Smooth muscle cell (in vitro differentiated cells): ENCODE measurements at regions not wholly inside any gene's neighbourhood (a gene's known extent, or its start where the extent isn't known, plus 50 kb on each side); places are given as distances from the start of the nearest gene placed in this dataset.

ENCODE experiments used
- DNase-seq: peaks from one replicate; lab custom pipeline; 2025; ENCODE audit not compliant: unreplicated experiment; lab: John Stamatoyannopoulos, UW
- H2AFZ ChIP-seq: fragments of 200-600 bp; sonication (generic); 2 replicates; pipeline ENCODE4 v1.6.0; 2016; ENCODE audit warnings: antibody characterized with exemption, low read depth, mild to moderate bottlenecking
- H3F3A ChIP-seq: fragments of 200-600 bp; sonication (generic); 2 replicates; pipeline ENCODE4 v1.6.0; 2017; ENCODE audit warnings: antibody characterized with exemption, low read depth
- H3K27ac ChIP-seq: fragments of 200-600 bp; sonication (generic); 2 replicates; pipeline ENCODE4 v1.5.1; 2016; ENCODE audit warnings: low read depth, mild to moderate bottlenecking
- H3K27me3 ChIP-seq: fragments of 200-600 bp; sonication (generic); 2 replicates; pipeline ENCODE4 v1.6.1; 2016; ENCODE audit warnings: low read depth, mild to moderate bottlenecking
- H3K36me3 ChIP-seq: fragments of 200-600 bp; sonication (generic); 2 replicates; pipeline ENCODE4 v1.5.1; 2016; ENCODE audit warnings: low read depth
- H3K4me1 ChIP-seq: fragments of 200-600 bp; sonication (generic); 2 replicates; pipeline ENCODE4 v1.5.1; 2016; ENCODE audit warnings: low read depth
- H3K4me2 ChIP-seq: fragments of 200-600 bp; sonication (generic); 2 replicates; pipeline ENCODE4 v1.6.0; 2016; ENCODE audit warnings: mild to moderate bottlenecking
- H3K4me3 ChIP-seq: fragments of 200-600 bp; sonication (generic); 2 replicates; pipeline ENCODE4 v1.5.1; 2016; ENCODE audit warnings: mild to moderate bottlenecking
- H3K79me2 ChIP-seq: fragments of 200-600 bp; sonication (generic); 2 replicates; pipeline ENCODE4 v1.6.0; 2016; ENCODE audit warnings: low read depth, mild to moderate bottlenecking
- H3K9ac ChIP-seq: fragments of 200-600 bp; sonication (generic); 2 replicates; pipeline ENCODE4 v1.6.0; 2016; ENCODE audit warnings: low read depth
- H3K9me3 ChIP-seq: fragments of 200-600 bp; sonication (generic); replicated peaks from 2 replicates; pipeline ENCODE4 v1.5.1; 2016; ENCODE audit warnings: low read depth
- H4K20me1 ChIP-seq: fragments of 200-600 bp; sonication (generic); 2 replicates; pipeline ENCODE4 v1.6.0; 2016; ENCODE audit warnings: low read depth
- CTCF ChIP-seq: fragments of 200-600 bp; sonication (generic); IDR thresholded peaks from 2 replicates; pipeline ENCODE4 v1.5.1; 2017; ENCODE audit warnings: borderline replicate concordance, mild to moderate bottlenecking, antibody characterized with exemption; ENCODE audit not compliant: insufficient read depth, poor library complexity, severe bottlenecking
- WGBS: methylation state at CpG from one replicate; pipeline ENCODE4 v1.1.7; 2016; ENCODE audit warnings: low lambda C conversion rate; 5-methylcytosine and 5-hydroxymethylcytosine counted together

GRCh38 chr20:40073535-40074111 lies 615.4 kb downstream of the MAFB start:
- Histone ChIP-seq H3K27me3 (no peaks in the 10 kb centered on the region), H3K4me2 (peak overlapping the region; percentile 55), H3K9ac (no peak overlapping the region), H3K79me2 (no peaks in the 10 kb centered on the region), H3K36me3 (no peaks in the 10 kb centered on the region), H3K4me1 (no peaks in the 10 kb centered on the region), H3K9me3 (peaks cover 3% of the 10 kb centered on the region), H3K27ac (no peak overlapping the region), H3K4me3 (no peak overlapping the region), H2AFZ (no peak overlapping the region), H3F3A (no peaks in the 10 kb centered on the region), H4K20me1 (no peaks in the 10 kb centered on the region)
- no peak for TF ChIP-seq CTCF
- DNase-seq, result no peak
- WGBS, result 7% methylated on average over 4 of the region's 4 CpGs

- H3K9me3 ChIP-seq, result peaks cover 6% of the 10 kb centered on the region
- no peaks in the 10 kb centered on the region for H3K27me3 ChIP-seq
- H3K79me2 ChIP-seq, result no peaks in the 10 kb centered on the region
- H3K36me3 ChIP-seq, result no peaks in the 10 kb centered on the region
- H3K4me2 ChIP-seq, result peak overlapping the region; percentile 55
- H3K4me3 ChIP-seq, result no peak overlapping the region
- no peak for DNase-seq
- H4K20me1 ChIP-seq, result no peaks in the 10 kb centered on the region
- TF ChIP-seq CTCF, result no peak
- no peak overlapping the region for H2AFZ ChIP-seq
- no peaks in the 10 kb centered on the region for H3K4me1 ChIP-seq
- no peak overlapping the region for H3K27ac ChIP-seq
- WGBS, result 97% methylated on average over 2 of the region's 2 CpGs
- no peak overlapping the region for H3K9ac ChIP-seq
- H3F3A ChIP-seq, result no peaks in the 10 kb centered on the region
Measured at GRCh38 chr20:40072907-40073306, 616.1 kb downstream of the MAFB start.

- no peaks in the 10 kb centered on the region for H3K79me2 ChIP-seq
- H3K4me1 ChIP-seq, result no peaks in the 10 kb centered on the region
- no peak overlapping the region for H3K27ac ChIP-seq
- H3K9me3 ChIP-seq, result no peaks in the 10 kb centered on the region
- WGBS, result 82% methylated on average over 1 of the region's 1 CpG
- no peaks in the 10 kb centered on the region for H4K20me1 ChIP-seq
- no peaks in the 10 kb centered on the region for H3K27me3 ChIP-seq
- H3K9ac ChIP-seq, result no peak overlapping the region
- H3K4me3 ChIP-seq, result no peak overlapping the region
- no peak for DNase-seq
- no peak overlapping the region for H3K4me2 ChIP-seq
- no peaks in the 10 kb centered on the region for H3K36me3 ChIP-seq
- no peaks in the 10 kb centered on the region for H3F3A ChIP-seq
- no peak overlapping the region for H2AFZ ChIP-seq
- no peak for TF ChIP-seq CTCF
Measured at GRCh38 chr20:40056171-40056570, 632.9 kb downstream of the MAFB start.

- no peak for TF ChIP-seq CTCF
- Histone ChIP-seq H3K27ac (no peak overlapping the region), H3K9me3 (no peaks in the 10 kb centered on the region)
Measured at GRCh38 chr20:40055711-40056110, 633.3 kb downstream of the MAFB start.

More at GRCh38 chr20:40055711-40056110, 633.3 kb downstream of the MAFB start:
- Histone ChIP-seq H3K36me3 (no peaks in the 10 kb centered on the region), H4K20me1 (no peaks in the 10 kb centered on the region), H3K79me2 (no peaks in the 10 kb centered on the region), H2AFZ (no peak overlapping the region), H3K4me2 (no peak overlapping the region), H3K4me1 (no peaks in the 10 kb centered on the region), H3K4me3 (no peak overlapping the region), H3F3A (no peaks in the 10 kb centered on the region), H3K9ac (no peak overlapping the region), H3K27me3 (no peaks in the 10 kb centered on the region)
- no peak for DNase-seq
